RWPE1 (cell line): ENCODE measurements at regions not wholly inside any gene's neighbourhood (a gene's known extent, or its start where the extent isn't known, plus 50 kb on each side); places are given as distances from the start of the nearest gene placed in this dataset.

ENCODE experiments used
- CTCF ChIA-PET: fragments of 350-600 bp; sonication (Branson Sonifier 250); formaldehyde crosslinking; extraction: SDS; loops from one replicate; lab custom pipeline; 2021; lab: Yijun Ruan, JAX
- POLR2A ChIA-PET: fragments of 400-600 bp; formaldehyde crosslinking; extraction: SDS; loops from one replicate; lab custom pipeline; 2020; ENCODE audit warnings: antibody characterized with exemption; ENCODE audit not compliant: low non-redundant PET; lab: Yijun Ruan, JAX
- DNase-seq: peaks from one replicate; pipeline ENCODE4 v3.0.0; 2012; ENCODE audit warnings: low spot score
- H3K27ac ChIP-seq: fragments of 450-650 bp; 2 replicates; pipeline ENCODE4 v1.5.1; 2017
- CTCF ChIP-seq: fragments of 450-650 bp; conservative IDR thresholded peaks from 2 replicates; pipeline ENCODE4 v1.5.1; 2017; ENCODE audit warnings: low read depth, mild to moderate bottlenecking

GRCh38 chr2:20145497-20146193 is 79.3 kb downstream of the SDC1 start:
- H3K27ac ChIP-seq = peak overlapping the region; percentile 37
- ChIA-PET CTCF (no interaction called here), POLR2A (no interaction called here)
- no peak for TF ChIP-seq CTCF
- no peak for DNase-seq

DNA sequence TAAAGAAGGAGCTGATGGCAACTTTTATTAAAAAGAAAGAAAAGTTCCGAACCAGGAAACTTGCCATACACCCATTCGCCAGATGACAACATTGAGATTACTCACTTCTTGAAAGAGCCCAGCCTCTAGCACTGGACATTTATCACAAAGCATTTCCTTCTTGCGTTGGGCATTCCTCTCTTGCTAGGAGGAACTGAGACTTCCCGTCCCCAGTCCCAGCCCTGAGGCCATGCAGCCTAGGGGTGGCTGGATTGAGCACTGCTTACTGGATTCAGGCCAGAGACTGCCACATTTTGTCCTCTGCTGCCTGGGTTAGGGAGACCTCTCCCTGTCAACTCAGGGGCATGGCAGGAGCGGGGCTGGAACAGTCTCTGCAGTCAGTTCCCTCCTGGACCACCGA is 80.1 kb downstream of the SDC1 start:
- peak overlapping the region; percentile 37 for H3K27ac ChIP-seq
- no peak for TF ChIP-seq CTCF
- ChIA-PET CTCF (interaction anchor here (0.7 kb wide), 2 partner anchors 20 to 135 kb away, joined by 3 read pairs; no protein-coding TSS in a partner anchor), POLR2A (no interaction called here)
- DNase-seq = no peak

- ChIA-PET CTCF (interaction anchor here (0.6 to 0.7 kb wide), 3 partner anchors 19 to 136 kb away, joined by 3 read pairs; no protein-coding TSS in a partner anchor), POLR2A (no interaction called here)
- TF ChIP-seq CTCF = no peak
- H3K27ac ChIP-seq = no peak overlapping the region
- DNase-seq = no peak
These were observed 80.7 kb downstream of the SDC1 start for GRCh38 chr2:20144196-20144595.

GRCh38 chr2:20143263-20143662 is 81.7 kb downstream of the SDC1 start:
- TF ChIP-seq CTCF = no peak
- ChIA-PET CTCF (interaction anchor here (0.7 kb wide), 1 partner anchor 24 kb away, joined by 3 read pairs; no protein-coding TSS in a partner anchor), POLR2A (no interaction called here)
- no peak overlapping the region; the same call in 1 of the 2 replicates for H3K27ac ChIP-seq
- no peak for DNase-seq

DNA sequence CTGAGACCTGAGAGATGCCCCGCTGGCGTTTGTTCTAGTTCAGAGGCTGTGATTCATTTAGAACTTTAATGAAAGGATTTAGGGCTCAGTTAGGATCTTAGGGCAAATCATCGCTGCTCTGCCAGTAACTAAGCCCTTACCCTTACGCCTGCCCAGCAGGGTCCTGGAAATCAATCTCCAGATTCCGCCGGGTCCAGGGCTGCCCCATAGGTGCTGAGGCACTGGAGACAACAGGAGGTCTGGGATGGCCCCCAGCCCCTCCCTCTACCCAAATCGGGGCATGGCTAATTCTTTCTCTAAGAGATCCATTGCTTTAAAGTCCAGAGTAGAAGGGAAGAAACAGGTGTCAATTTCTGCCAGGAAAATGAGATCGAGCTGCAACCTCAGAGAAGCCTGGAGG is 83.1 kb downstream of the SDC1 start:
- POLR2A ChIA-PET = no interaction called here
- peak overlapping the region; percentile 86 for H3K27ac ChIP-seq
- no peak for DNase-seq
- CTCF ChIA-PET = no interaction called here
- no peak for TF ChIP-seq CTCF

DNA sequence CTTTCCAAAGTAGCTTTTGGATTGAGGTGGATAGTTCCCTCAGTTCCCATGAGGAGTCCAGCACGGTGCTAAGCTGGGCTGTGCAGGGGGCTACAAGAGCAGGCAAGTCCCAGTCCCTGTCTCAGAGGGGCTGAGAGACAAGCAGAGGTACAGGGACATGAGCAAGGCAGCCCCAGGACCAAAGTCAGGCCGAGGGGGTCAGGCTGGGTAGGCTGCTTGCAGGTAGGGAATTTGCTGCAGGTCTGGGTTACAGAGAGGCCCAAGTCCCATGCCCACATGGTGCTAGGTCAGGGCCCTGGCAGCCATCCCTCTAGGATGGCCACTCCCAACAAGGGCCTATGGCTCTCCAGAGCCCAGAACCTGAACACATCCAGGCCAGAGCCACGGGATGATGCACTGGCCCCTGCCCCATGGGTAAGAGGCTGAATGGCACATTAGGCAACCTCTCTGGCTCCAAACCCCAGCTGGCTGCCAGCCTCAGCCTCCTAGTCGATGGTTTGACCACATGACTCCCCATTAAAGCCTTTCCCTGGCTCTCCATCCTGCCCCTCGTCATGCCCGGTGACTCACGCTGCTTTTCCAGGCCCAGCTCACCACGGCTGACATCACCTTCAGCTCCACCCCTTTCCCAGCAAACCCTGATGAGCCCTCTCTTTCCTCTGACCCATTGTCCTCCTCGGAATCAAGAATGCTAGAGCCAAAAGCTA is 83.7 kb downstream of the SDC1 start:
- peak; percentile 96 for DNase-seq
- POLR2A ChIA-PET = interaction anchor here (0.6 kb wide), 1 partner anchor 19 kb away, joined by 3 read pairs; no protein-coding TSS in a partner anchor
- H3K27ac ChIP-seq = peak overlapping the region; percentile 86
- no peak for TF ChIP-seq CTCF
- CTCF ChIA-PET = no interaction called here
